Endothelial cell of hepatic sinusoid (primary cell): ENCODE measurements at regions not wholly inside any gene's neighbourhood (a gene's known extent, or its start where the extent isn't known, plus 50 kb on each side); places are given as distances from the start of the nearest gene placed in this dataset.

Source experiments
- in situ Hi-C: cut with HindIII; loops from 2 replicates; pipeline ENCODE4 v1.10.0; 2017; ENCODE audit warnings: low sequenced_read_pairs

DNA sequence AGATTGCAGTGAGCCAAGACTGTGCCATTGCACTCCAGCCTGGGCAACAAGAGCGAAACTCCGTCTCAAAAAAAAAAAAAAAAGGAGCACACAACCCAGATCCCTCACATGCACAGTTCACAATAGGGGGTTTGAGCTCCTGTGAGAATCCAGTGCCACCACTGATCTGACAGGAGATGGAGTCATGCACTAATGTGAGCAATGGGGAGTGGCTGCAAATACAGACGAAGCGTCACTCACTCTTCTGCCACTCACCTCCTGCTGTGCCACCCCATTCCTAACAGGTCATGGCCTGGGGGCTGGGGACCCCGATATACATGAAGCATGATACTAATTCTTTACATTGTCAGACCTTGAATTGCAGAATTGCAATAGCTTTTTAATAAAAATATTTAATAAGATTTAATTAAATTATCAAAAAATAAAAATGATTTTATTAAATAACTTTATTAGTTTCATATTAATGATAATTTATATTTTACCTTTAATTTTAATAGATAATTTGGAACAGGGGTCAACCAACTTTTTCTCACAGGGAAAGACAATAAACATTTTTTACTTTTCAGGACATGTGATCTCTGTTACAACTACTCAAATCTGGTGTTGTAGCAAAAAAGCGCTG is 171.4 kb downstream of the COPRS start:
- in situ Hi-C loops, result loop anchor here (25.0 kb wide), 1 partner anchor 125 kb away; no protein-coding TSS in a partner anchor

DNA sequence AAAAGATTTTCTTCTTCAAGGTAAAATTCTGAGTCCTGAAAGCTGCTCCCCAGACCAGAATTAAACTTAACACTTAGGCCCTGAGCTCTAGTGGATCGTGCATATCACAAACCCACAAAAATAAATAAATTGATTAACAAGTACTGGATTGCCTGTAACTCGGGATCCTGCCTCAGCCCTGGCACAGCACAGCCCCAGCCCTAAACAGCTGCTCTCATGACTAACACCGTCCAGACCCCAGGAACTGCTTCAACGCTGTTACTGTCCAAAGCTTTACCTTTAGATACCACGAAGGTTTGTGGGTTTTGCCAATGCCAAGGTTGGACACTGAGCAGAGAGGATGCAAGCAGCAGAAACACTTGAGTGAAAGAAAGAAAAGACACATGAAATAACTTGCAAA is 172.5 kb downstream of the COPRS start:
- in situ Hi-C loops, result loop anchor here (25.0 kb wide), 1 partner anchor 126 kb away; no protein-coding TSS in a partner anchor

DNA sequence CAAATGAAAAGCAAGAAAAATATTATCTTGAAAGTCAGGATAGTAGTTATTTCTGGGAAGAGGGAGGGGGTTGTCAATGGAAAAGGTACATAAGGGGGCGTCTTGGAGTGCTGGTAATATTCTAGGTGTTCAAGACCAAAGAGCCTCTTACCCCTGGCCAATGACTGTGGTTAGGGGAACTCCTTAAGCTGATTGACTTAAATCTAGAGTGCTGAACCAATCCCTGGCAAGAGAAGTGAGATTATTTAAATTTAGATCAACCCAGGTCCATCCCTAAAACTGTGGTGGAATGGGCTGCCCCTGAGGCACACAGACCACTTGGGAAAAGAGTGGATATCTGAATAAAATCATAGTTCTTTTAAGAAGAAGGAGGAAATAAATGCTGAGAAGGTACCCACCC is 174.1 kb downstream of the COPRS start:
- in situ Hi-C loops, result loop anchor here (25.0 kb wide), 1 partner anchor 127 kb away; no protein-coding TSS in a partner anchor

DNA sequence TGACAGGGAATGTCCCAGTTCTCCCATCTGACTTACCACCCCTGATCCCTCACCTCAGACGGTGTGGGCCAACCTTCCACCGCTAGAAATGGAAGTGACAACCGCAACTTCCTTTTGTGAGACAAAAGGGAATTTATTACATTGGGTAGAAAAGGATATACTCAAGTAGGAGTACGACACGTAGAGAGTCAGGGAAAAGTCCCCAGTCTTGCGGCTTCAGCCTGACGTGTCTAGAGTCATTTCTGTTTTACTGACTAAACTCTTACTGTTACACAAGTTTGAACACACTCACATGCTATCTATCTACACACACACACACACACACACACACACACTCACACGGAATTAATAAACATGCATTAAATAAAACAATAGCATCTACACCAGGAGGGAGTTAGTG is 178.9 kb downstream of the COPRS start:
- in situ Hi-C loops, result loop anchor here (25.0 kb wide), 1 partner anchor 132 kb away; no protein-coding TSS in a partner anchor

DNA sequence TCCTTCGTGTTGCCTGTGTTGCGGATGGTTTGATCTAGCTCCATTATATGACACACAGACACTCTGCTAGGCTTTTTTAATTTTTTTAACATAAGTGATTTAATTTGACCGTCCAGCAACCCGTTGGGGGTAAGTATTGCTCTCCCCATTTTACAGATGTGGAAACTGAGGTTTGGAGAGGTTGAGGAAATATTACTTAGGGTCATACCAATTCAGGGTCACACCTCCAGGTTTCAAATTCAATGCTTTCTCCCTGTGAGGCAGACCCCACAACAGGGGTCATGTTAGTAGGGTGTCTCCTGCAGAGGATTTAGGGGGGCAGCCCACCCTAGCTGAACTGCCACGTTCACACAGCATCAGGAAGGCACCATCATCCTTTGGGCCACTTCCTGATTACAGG is 179.4 kb downstream of the COPRS start:
- in situ Hi-C loops, result loop anchor here (25.0 kb wide), 1 partner anchor 133 kb away; no protein-coding TSS in a partner anchor

DNA sequence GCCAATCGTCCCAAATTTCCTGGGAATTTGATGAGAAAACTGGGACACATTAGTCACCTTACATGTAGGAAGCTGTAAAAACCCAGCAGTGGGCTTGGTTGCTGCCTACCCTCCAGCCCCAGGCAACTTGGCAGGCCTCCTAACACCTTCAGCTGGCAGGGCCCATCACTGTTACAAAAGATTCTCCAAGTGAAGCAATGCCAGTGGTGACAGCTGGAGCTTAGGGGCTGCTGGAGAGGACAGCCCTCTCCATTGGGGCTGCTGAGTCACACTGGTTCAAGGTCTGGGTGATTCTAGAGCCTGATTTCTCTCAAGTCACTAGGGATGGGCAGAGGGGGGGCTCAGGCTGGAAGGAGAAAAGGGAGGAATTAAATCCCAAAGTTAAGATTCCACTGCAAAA is 180.6 kb downstream of the COPRS start:
- in situ Hi-C loops, result loop anchor here (25.0 kb wide), 1 partner anchor 134 kb away; no protein-coding TSS in a partner anchor

DNA sequence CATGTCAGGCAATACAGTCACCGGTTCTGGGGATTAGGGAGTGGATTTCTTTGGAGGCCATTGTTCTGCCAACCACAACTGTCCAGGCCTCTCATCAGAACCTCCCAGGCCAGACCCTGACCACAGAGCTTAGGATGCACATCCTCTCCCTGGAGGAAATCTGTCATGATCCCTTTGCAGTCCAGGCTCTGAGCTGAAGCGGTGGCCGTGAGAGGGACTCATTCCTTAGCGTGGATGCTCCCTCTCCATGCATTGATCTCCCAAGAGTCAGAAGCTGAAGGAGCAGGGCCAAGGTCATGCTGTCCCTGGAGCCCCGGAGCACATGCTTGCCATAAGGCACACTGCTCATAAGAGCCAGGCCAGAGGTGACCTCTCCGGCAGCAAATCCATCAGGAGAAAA is 181.4 kb downstream of the COPRS start:
- in situ Hi-C loops, result loop anchor here (25.0 kb wide), 1 partner anchor 135 kb away; no protein-coding TSS in a partner anchor

DNA sequence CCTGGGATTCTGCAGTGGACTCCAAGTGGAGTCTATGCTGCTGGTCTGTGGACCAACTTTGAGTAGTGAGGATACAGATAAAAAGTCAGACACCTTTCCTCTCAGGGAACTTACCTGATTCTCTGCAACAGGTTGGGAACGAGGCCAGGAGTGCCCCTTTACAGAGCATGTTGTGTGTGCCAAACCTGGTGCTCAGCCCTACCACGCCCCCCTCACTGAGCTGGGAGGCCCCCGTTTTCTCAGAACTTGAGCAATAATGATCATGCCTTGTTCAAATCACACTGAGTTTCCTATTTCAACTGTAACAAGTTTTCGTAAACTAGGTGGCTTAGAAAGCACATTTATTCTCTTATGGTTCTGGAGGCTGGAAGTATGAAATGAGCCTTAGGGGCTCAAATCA is 182.0 kb downstream of the COPRS start:
- in situ Hi-C loops, result loop anchor here (25.0 kb wide), 1 partner anchor 135 kb away; no protein-coding TSS in a partner anchor

DNA sequence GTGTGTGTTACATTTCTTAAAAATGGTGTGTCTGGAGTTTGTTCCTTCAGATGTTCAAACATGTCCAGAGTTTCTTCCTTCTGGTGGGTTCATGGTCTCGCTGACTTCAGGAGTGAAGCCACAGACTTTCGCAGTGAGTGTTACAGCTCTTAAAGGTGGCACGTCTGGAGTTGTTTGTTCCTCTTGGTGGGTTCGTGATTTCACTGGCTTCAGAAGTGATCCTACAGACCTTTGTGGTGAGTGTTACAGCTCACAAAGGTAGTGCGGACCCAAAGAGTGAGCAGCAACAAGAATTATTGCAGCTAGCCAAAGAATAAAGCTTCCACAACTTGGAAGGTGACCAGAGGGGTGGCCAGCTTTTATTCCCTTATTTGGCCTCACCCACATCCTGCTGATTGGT is 183.7 kb downstream of the COPRS start:
- in situ Hi-C loops, result loop anchor here (25.0 kb wide), 1 partner anchor 137 kb away; no protein-coding TSS in a partner anchor

DNA sequence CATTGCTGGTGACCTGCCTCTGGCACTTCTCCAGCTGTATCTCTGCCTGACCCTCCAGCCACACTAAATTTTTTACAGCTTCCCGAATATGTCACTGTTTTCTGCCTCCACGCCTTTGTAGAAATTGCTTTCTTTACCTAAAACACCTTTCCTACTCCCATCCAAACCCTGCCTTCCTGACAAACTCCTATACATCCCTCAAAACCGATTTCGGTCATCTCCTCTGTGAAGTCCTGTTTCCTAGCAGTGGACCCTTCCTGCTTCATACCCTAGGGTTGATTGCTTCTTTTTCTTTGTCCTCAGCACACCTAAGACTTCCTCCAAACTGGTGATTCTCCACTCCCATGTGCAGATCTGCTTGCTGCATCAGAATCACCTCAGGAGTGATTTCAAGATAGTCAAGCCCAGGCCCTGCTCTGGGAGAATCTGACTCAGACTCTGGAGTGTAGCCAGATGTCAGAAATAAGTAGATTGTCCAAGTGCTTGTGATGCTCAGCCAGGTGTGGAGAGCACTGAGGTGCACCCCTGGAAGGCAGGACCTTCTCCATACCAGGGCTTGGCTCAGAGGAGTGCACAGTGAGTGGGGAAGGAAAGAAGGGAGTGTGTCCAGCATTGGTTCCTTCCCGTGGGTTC is 184.2 kb downstream of the COPRS start:
- in situ Hi-C loops, result loop anchor here (25.0 kb wide), 1 partner anchor 137 kb away; no protein-coding TSS in a partner anchor

DNA sequence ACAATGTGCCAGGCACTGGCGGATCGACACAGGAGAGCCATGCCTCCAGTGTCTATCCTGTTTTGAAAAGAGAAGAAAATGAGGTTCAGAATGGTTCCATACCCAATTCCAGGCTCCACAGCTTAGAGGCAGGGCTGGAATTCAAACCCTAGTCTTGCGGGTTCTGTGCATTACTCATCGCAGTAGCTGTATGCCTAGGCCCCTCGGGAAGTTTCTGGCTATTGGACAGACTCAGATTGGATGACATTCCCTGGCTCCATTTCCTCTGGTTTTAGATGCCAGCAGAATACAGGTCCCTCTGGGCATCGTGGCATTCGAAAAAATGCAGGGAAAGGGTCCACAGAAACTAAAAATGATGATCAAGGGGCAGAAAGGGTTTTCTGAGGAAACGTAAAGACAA is 184.7 kb downstream of the COPRS start:
- in situ Hi-C loops, result no loop called here

DNA sequence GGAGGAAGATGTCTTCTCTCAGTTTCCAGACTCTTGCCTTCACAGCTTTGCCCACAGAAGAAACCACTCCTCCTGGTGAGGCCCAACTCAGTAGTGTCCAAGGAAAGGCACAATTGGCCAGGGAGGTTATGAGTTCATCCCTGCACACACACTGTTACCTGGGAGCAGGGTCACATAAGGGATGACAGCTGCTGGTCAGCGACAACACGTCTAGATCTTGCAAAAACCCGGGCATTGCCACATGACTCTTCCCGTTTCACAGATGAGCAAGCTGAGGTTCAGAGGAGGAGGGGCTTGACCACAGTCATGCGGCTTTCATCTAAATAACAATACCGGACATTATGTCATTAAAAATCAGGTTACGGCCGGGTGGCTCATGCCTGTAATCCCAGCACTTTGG is 186.0 kb downstream of the COPRS start:
- in situ Hi-C loops, result no loop called here

DNA sequence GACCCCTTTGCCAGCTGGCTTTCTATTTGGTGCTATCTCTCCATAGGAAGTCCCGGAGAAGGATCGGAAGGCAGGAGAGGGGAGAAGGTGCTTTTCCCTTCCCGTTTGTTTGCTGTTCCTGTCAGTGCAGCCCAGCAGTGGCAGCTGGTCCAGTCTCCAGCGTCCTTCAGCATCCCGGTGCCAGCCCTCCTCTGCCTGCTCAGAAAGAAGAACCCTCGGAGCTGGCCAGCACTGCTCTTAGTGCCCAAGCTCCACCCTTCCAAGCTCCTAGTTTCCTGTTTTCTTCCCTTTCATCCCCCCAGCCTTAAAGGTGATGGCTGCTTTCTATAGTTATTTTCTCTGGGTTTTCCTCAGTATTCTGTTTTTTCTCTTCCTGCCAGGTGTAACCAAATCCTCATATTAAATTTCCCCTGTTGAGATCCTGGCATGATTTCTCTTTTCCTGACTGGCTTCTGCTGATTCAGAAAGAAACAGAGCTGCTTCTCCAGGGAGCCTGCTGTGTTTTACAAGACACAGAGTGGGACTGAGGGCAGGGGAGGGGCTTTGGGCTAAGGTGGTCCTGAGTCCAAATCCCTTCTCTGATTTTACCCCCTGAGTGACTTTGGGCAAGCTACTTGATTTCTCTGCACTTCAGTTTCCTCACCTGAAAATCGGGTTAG is 186.8 kb downstream of the COPRS start:
- in situ Hi-C loops, result no loop called here

DNA sequence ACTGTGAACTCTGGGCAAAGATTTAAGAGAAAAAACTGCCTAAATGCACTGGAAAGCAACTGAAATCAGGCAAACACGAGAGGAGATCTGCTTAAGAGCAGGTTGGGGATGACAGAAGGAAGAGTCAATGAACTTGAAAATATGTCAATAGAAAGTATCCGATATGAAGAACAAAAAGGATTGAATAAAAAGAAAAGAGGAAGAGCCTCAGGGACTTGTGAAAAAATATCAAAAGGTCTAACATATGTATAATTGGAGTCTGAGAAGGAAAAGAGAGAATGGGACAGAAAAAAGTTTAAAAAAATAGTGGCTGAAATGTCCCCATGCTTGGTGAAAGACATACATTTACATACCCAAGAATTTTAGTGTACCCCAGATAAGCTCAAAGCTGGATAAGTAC is 195.5 kb downstream of the COPRS start:
- in situ Hi-C loops, result no loop called here

DNA sequence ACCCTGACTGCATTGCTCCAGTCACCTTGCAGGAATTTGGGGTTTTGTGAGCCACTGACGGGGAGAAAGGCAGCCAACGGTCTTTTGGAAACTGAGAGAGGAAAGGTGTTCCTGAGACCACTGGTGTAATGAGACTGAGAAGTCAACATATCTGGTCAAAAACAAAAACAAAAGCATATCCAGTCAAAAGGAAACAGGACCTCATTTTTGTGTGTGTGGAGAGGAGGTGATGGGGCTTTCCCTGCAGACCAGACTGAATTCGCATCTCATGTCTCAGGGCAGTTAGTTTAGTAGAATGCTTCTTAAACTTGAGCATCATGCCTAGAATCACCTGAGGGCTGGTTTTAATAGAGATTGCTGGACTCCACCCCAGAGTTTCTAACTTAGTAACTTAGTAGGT is 198.4 kb downstream of the COPRS start:
- in situ Hi-C loops, result no loop called here

DNA sequence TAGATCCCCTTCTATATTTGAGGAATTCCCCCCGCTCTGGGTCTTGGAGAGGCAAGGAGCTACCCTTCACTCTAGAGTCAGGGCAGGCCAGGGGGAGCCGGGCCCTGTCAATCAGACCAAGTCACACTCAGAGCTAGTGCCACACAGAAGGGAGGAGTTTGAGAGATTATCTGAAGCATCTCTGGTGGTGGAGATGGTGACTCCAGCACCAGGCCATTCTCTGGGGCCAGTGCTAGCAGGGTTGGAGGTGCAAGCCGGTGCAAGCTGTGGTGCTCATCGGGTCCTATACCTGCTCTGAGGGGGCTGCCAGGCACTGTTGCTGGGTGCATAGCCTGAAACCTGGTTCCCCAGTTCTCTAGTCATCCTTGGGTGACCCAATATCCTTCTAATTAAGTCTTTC is 201.2 kb downstream of the COPRS start:
- in situ Hi-C loops, result no loop called here

DNA sequence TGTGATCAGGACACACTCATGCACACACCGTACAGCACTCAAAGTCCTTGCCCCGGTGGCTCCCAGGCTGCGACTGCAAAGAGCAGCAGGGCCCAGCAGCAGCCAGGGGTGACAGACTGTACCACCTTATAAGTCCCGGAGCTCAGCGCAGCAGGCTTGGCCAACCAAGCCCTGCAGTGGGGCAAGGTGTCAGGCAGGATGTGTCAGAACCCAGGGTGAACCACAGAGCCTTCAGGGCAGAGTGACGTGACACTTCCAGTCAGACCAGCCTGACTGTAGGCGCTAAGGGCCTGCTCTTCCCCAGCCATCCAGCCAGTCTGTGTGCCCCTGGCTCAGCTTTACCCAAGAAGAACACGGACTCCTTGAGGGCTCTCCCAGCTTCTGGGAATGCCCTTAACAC is 204.1 kb downstream of the COPRS start:
- in situ Hi-C loops, result no loop called here

DNA sequence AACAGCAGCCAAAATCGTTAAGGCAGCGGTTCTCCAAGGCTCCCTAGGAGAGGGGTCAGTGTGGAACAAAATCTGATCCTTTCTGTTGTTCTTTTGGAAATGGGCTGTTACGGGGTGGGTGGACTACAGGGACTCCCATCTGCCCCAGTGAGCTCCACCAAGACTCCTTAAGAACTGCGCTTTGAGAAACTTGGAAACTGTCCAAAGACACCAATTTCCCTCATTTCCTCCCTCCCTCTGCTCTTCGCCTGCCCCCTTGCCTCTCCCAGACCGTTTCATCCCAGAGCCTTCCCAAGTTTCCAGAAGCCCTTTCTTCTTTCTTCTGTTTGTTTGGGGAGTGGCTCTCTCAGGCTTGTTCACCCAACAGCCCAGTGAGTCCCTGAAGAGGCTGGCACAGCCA is 205.4 kb downstream of the COPRS start:
- in situ Hi-C loops, result no loop called here

DNA sequence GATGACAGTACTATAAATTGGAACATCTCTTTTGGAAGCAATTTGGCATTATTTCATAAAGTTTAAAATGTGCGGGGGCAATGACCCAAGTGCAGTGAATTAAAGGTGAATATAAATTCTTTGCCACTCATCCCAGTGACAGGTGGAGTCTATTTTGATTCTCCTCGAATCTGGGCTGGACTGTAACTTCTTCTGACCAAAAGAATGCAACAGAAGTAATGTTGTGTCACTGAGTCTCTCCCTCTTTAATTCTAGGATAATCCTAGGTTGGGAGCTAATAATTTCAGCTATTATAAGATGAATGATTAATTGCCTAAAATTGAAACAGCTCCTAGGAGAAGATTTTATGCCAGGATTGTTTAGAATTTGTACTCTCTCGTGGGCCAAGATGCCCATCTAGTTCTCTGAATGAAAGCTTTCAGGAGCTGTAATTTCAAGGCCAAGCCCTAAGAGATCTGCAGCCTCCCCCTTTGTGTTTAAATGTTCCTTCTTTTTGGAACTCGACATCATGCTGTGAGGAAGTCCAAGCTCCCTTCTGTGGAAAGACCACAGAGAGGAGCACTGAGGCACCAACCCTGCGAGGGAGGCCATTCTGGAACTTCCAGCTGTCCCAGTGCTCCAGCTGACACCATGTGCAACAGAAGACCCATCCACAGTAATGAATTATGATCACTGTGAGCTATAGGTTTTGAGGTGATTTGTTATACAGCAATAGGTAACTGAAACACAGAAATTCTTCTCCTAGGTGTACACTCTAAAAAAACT is 208.1 kb downstream of the COPRS start:
- in situ Hi-C loops, result no loop called here

DNA sequence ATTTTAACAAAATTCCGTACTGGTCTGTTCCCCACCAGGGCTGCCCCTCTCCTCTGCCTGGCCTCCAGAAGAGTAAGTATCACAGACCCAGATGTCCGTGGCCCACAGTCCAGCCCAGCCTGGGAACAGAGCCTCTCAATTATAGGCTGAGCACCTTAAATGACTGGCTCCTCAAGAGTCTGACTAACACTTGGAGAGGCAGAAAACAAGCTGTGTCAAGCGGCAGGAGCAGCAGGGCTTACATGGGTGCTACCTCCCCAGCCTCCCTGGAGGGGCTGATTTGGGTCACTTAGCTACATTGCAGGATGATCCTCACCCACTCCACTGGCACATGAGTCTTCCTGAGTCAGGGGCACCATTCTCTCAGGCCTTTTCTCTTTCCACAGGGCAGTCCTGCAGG is 209.7 kb downstream of the COPRS start:
- in situ Hi-C loops, result no loop called here

DNA sequence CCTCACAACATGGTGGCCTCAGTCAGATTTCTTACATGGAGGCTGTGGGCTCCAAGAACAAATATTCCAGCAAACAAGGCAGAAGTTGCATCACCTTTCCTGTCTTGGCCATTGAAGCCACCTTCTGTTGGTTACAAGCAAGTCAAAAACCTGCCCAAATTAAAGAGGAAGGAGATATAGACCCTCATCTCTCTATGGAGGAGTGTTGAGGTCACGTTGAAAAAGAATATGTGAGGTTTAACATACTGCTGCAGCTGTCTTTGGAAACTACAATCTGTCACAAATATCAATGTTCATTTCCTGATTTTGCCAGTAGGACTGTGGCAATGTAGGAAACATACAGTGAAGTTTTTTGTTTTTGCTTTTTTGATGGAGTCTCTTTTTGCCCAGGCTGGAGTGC is 211.4 kb downstream of the COPRS start:
- in situ Hi-C loops, result no loop called here
